K562 (cell line): ENCODE measurements at regions not wholly inside any gene's neighbourhood (a gene's known extent, or its start where the extent isn't known, plus 50 kb on each side); places are given as distances from the start of the nearest gene placed in this dataset.

ENCODE experiments used
- ATAC-seq: fragments of 200-7000 bp; cut with Tn5 transposase; 3 replicates; pipeline ENCODE4 v1.9.1; 2020; ENCODE audit warnings: moderate library complexity
- BruUV-seq: library from RNA; stranded (reverse); fragments of 400-500 nt; replicated peaks from 2 replicates; lab custom pipeline; 2021; lab: Mats Ljungman, UMichigan
- CTCF ChIA-PET: fragments of 300-600 bp; formaldehyde crosslinking; extraction: SDS; loops from one replicate; lab custom pipeline; 2021; ENCODE audit warnings: low intra/inter-chr PET ratio; lab: Yijun Ruan, JAX
- POLR2A ChIA-PET: fragments of 300-600, 350-650 bp; sonication (Branson Sonifier 250); formaldehyde crosslinking; extraction: SDS; loops from one replicate; lab custom pipeline; 2021; ENCODE audit warnings: antibody characterized with exemption, inconsistent platforms; lab: Yijun Ruan, JAX
- DNase-seq, 4 experiments: peaks; one replicate each; pipeline versions ENCODE4 v3.0.0 to v3.0.0-alpha.2; 2011 to 2018; ENCODE audit warnings: low spot score in 3 of 4, mixed read lengths in 3 of 4; ENCODE audit errors: extremely low read depth in 1 of 4
- FAIRE-seq: peaks from 2 replicates; lab custom pipeline; 2011; peaks lifted over from hg19 to GRCh38; lab: Jason Lieb, UNC
- H2AFZ ChIP-seq: 2 replicates; pipeline ENCODE4 v1.6.0; 2011; ENCODE audit warnings: low read depth, low read length, control low read depth, inconsistent platforms
- H3K27ac ChIP-seq: fragments of 200-600 bp; 3 replicates; pipeline ENCODE4 v1.8.0; 2011; ENCODE audit warnings: low read depth, mild to moderate bottlenecking, control low read depth, inconsistent platforms, low read length, moderate library complexity, mixed read lengths; ENCODE audit errors: extremely low read depth
- H3K27me3 ChIP-seq, 2 experiments: fragments of 300-600 bp in 1 of 2; 2 replicates in 1 of 2; 3 replicates in 1 of 2; pipeline versions ENCODE4 v1.6.0 to v1.8.0; 2011; ENCODE audit warnings: inconsistent platforms in 2 of 2, low read length in 2 of 2, mild to moderate bottlenecking in 1 of 2, mixed read lengths in 1 of 2, moderate library complexity in 1 of 2; ENCODE audit not compliant: control insufficient read depth in 2 of 2, insufficient read depth in 2 of 2
- H3K36me3 ChIP-seq: fragments of 300-600 bp; 3 replicates; pipeline ENCODE4 v1.8.0; 2011; ENCODE audit warnings: mild to moderate bottlenecking, low read length, inconsistent platforms; ENCODE audit not compliant: control insufficient read depth, insufficient read depth
- H3K4me1 ChIP-seq, 2 experiments: fragments of 200-600 bp in 1 of 2; replicated peaks in 1 of 2; 2 replicates in 1 of 2; 3 replicates in 1 of 2; pipeline versions ENCODE4 v1.5.1 to v1.8.0; 2011; ENCODE audit warnings: inconsistent platforms in 2 of 2, low read length in 2 of 2, mild to moderate bottlenecking in 1 of 2, mixed read lengths in 1 of 2, moderate library complexity in 1 of 2; ENCODE audit not compliant: control insufficient read depth in 2 of 2, insufficient read depth in 2 of 2
- H3K4me2 ChIP-seq: 2 replicates; pipeline ENCODE4 v1.6.1; 2011; ENCODE audit warnings: low read length, control low read depth, inconsistent platforms, mixed read lengths; ENCODE audit not compliant: insufficient read depth
- H3K4me3 ChIP-seq: fragments of 200-600 bp; sonication (generic), shearing (Covaris generic); 2 replicates; pipeline ENCODE4 v1.5.1; 2016; ENCODE audit warnings: control low read depth, inconsistent platforms
- H3K79me2 ChIP-seq: fragments of 200-600 bp; 3 replicates; pipeline ENCODE4 v1.8.0; 2011; ENCODE audit warnings: low read length, inconsistent platforms; ENCODE audit not compliant: control insufficient read depth, insufficient read depth
- H3K9ac ChIP-seq, 2 experiments: 2 replicates each; pipeline versions ENCODE4 v1.6.0 to v1.6.1; 2011; ENCODE audit warnings: low read depth in 2 of 2, low read length in 2 of 2, control low read depth in 1 of 2, inconsistent platforms in 1 of 2, mild to moderate bottlenecking in 1 of 2, mixed read lengths in 1 of 2; ENCODE audit not compliant: insufficient read depth in 1 of 2
- H3K9me1 ChIP-seq: one replicate; pipeline ENCODE4 v1.6.0; 2011; ENCODE audit warnings: inconsistent platforms, mild to moderate bottlenecking, low read length, moderate library complexity; ENCODE audit not compliant: control insufficient read depth, insufficient read depth
- H3K9me3 ChIP-seq: replicated peaks from 2 replicates; pipeline ENCODE4 v1.5.1; 2011; ENCODE audit warnings: low read depth, low read length, inconsistent platforms; ENCODE audit not compliant: control insufficient read depth, insufficient read depth
- H4K20me1 ChIP-seq: replicated peaks from 2 replicates; pipeline ENCODE4 v1.6.1; 2011; ENCODE audit warnings: low read length, inconsistent platforms, mixed read lengths; ENCODE audit not compliant: control insufficient read depth, insufficient read depth
- CBX2 ChIP-seq: fragments of 200-600 bp; sonication (generic); IDR thresholded peaks from one replicate; pipeline ENCODE4 v1.6.1; 2012; ENCODE audit warnings: mild to moderate bottlenecking, low read length, inconsistent platforms; ENCODE audit not compliant: insufficient read depth, poor library complexity, severe bottlenecking
- CHCHD3 ChIP-seq: fragments of 250-450 bp; sonication (Bioruptor Pico); IDR thresholded peaks from 2 replicates; pipeline ENCODE4 v2.1.2; 2022; ENCODE audit warnings: mild to moderate bottlenecking
- ESRRA ChIP-seq: fragments of 450-650 bp; IDR thresholded peaks from 2 replicates; pipeline ENCODE4 v1.6.1; 2014; ENCODE audit warnings: low read depth, mild to moderate bottlenecking, moderate library complexity, borderline replicate concordance
- MYNN ChIP-seq, 2 experiments: sonication (generic); formaldehyde crosslinking in 1 of 2; IDR thresholded peaks; 2 replicates each; pipeline versions ENCODE4 v1.5.0 to v1.6.1; 2016 to 2020; ENCODE audit warnings: antibody characterized with exemption in 1 of 2, missing genetic modification reagents in 1 of 2
- NR4A1 ChIP-seq, 2 experiments: fragments of 250-450 bp in 1 of 2; fragments of 450-650 bp in 1 of 2; sonication (Bioruptor Pico) in 1 of 2; IDR thresholded peaks; 2 replicates each; pipeline versions ENCODE4 v1.4.0 to v1.6.1; 2016 to 2020; ENCODE audit warnings: mild to moderate bottlenecking in 2 of 2, missing compliant biosample characterization in 1 of 2, missing genetic modification characterization in 1 of 2, moderate library complexity in 1 of 2
- POLR2H ChIP-seq: IDR thresholded peaks from 2 replicates; pipeline ENCODE4 v1.6.1; 2016; ENCODE audit warnings: missing genetic modification characterization, low read depth, mild to moderate bottlenecking, control low read depth, missing compliant biosample characterization, moderate library complexity
- TAF1 ChIP-seq: IDR thresholded peaks from 2 replicates; pipeline ENCODE4 v1.6.1; 2011; ENCODE audit warnings: mild to moderate bottlenecking, low read length, moderate library complexity; ENCODE audit not compliant: insufficient read depth, control insufficient read depth, severe bottlenecking; ENCODE audit errors: extremely low read depth
- TCF15 ChIP-seq: fragments of 250-450 bp; sonication (Bioruptor Pico); IDR thresholded peaks from 2 replicates; pipeline ENCODE4 v1.8.0; 2022; ENCODE audit warnings: moderate library complexity, mild to moderate bottlenecking, inconsistent platforms
- ZBTB40 ChIP-seq, 2 experiments: fragments of 450-650 bp in 1 of 2; sonication (generic) in 1 of 2; formaldehyde crosslinking in 1 of 2; IDR thresholded peaks; 2 replicates each; pipeline versions ENCODE4 v1.7.1 to v1.9.0; 2016 to 2022; ENCODE audit warnings: inconsistent platforms in 1 of 2, mild to moderate bottlenecking in 1 of 2, missing genetic modification reagents in 1 of 2
- ZC3H8 ChIP-seq: fragments of 450-650 bp; IDR thresholded peaks from 2 replicates; pipeline ENCODE4 v1.6.1; 2017
- ZNF408 ChIP-seq: fragments of 250-450 bp; sonication (Bioruptor Pico); IDR thresholded peaks from 2 replicates; pipeline ENCODE4 v1.4.0; 2020; ENCODE audit warnings: low read depth, mild to moderate bottlenecking, moderate library complexity
- WGBS: fragments of 100-300 bp; shearing (Covaris generic); methylation state at CpG from one replicate; pipeline ENCODE4 v1.1.6; 2016; ENCODE audit warnings: low coverage, mixed read lengths; ENCODE audit not compliant: insufficient coverage; ENCODE audit errors: missing lambda C conversion rate; 5-methylcytosine and 5-hydroxymethylcytosine counted together
- in situ Hi-C: fragments of 300-500 bp; cut with MboI; formaldehyde crosslinking; loops from 4 replicates; pipeline ENCODE4 v1.15.0; 2018; ENCODE audit warnings: inconsistent platforms, mixed read lengths
- intact Hi-C: fragments of 100-400 bp; cut with micrococcal nuclease; formaldehyde crosslinking; loops from 2 replicates; pipeline ENCODE4 v1.14.2; 2022

- intact Hi-C loops (no loop called here), in situ Hi-C loops (no loop called here)
- no peak for FAIRE-seq
- H3K4me2 ChIP-seq, result no peak overlapping the region
- H3K27ac ChIP-seq, result no peak overlapping the region
- no peaks in the 10 kb centered on the region for H3K36me3 ChIP-seq
- H3K9ac ChIP-seq, result no peak overlapping the region
- H3K9me1 ChIP-seq, result no peaks in the 10 kb centered on the region
- no peak overlapping the region for H2AFZ ChIP-seq
- BruUV-seq, result no TSS peak
- POLR2A ChIA-PET, result no interaction called here
- 0% methylated on average over 1 of the region's 1 CpG for WGBS
- no peaks in the 10 kb centered on the region for H3K4me1 ChIP-seq
- ATAC-seq, result no peak
- no peaks in the 10 kb centered on the region for H3K79me2 ChIP-seq
- DNase-seq, result no peak
- CTCF ChIA-PET, result no interaction called here
- H3K27me3 ChIP-seq, result no peaks in the 10 kb centered on the region
- TF ChIP-seq NR4A1 (CRISPR knock-in tag; IDR thresholded peaks at IDR 0.05) (no peak), NR4A1 (tag; IDR thresholded peaks at IDR 0.05) (no peak), ESRRA (no peak), TCF15 (no peak), ZNF408 (CRISPR knock-in tag) (no peak), POLR2H (tag) (no peak), ZBTB40 (IDR thresholded peaks at IDR 0.05) (no peak), ZBTB40 (CRISPR knock-in tag; IDR thresholded peaks at IDR 0.05) (no peak), MYNN (IDR thresholded peaks at IDR 0.05) (no peak), MYNN (CRISPR knock-in tag; IDR thresholded peaks at IDR 0.05) (no peak), CHCHD3 (CRISPR knock-in tag) (no peak), ZC3H8 (no peak), CBX2 (no peak), TAF1 (no peak)
- no peaks in the 10 kb centered on the region for H4K20me1 ChIP-seq
- no peaks in the 10 kb centered on the region for H3K9me3 ChIP-seq
- no peak overlapping the region for H3K4me3 ChIP-seq
These were observed 418.1 kb downstream of the LRIG3 start for GRCh38 chr12:58502226-58502625.
